ENCODE measurements at regions not wholly inside any gene's neighbourhood (a gene's known extent, or its start where the extent isn't known, plus 50 kb on each side); places are given as distances from the start of the nearest gene placed in this dataset.
A peak's percentile ranks its signal among the peaks of the same experiment; 100 is the strongest.
"Not testable (repeated sequence)": the region's sequence is repeated elsewhere in the genome, so short reads cannot be mapped to it uniquely, and the experiment has no call there.

GRCh38 chr15:84094720-84095119 lies 140.9 kb upstream of the GOLGA6L4 start:
- DNase-seq (ENCODE audit: low spot score) = not testable (repeated sequence)

DNA sequence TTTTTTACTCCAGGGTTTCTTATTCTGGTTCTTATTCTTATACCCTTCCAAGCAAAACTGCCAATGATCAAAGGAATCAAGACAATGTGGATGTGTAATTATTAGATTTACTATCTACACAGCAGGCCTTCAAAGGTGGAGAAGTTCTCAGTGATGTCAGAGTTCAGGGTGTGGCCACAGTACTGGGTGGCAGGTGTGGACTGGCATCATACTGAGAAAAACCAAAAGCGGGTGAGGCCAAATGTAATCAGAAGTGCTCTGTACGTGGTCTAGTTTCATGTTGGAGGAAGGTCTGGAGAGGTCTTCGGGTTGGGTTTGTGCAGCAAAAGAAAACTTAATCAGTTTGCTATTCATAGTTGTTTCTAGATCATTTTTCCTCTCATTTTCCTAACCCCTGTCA lies 138.5 kb upstream of the GOLGA6L4 start:
- DNase-seq (ENCODE audit: low spot score) = not testable (repeated sequence)

GRCh38 chr15:84098604-84099003 lies 137.0 kb upstream of the GOLGA6L4 start:
- DNase-seq (ENCODE audit: low spot score) = no peak

GRCh38 chr15:84099181-84099580 lies 136.4 kb upstream of the GOLGA6L4 start:
- DNase-seq (ENCODE audit: low spot score) = no peak

- no peak for DNase-seq (ENCODE audit: low spot score)
These were observed 132.2 kb upstream of the GOLGA6L4 start for GRCh38 chr15:84103345-84103744.

DNA sequence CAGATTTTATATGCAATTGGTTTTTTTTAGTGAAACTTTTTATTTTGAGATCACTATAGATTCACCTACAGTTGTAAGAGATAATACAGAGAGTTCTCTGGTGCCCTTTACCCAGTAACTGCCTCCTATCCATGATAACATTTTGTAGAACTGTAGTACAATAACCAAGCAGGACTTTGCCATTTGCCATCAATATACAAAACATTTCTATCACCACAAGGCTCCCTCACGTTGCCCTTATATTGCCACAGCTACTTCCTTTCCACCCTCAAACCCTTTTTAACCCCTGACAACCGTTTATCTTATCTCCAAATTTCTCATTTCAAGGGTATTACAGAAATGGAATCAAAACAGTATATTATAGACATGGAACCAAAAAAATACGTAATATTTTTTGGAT lies 130.7 kb upstream of the GOLGA6L4 start:
- DNase-seq (ENCODE audit: low spot score) = no peak

DNA sequence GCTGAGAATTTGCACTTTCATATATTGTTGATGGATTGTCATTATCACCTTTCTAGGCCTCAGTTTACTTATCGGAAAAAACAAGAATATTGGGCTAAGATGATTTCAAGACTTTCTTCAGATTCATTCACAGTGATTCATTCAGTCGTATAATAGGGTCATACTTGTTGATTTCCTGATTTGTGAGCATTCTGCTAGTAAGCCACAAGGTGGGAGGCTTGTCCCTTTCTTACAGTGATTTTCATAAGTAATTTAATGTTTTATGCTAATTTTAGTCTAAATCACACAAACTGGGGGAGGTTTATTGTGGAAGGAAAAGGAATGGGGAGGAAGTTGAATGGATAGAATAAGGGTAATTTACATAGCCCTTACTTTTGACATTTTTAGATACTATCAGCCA lies 126.8 kb upstream of the GOLGA6L4 start:
- DNase-seq (ENCODE audit: low spot score) = peak; percentile 9

DNA sequence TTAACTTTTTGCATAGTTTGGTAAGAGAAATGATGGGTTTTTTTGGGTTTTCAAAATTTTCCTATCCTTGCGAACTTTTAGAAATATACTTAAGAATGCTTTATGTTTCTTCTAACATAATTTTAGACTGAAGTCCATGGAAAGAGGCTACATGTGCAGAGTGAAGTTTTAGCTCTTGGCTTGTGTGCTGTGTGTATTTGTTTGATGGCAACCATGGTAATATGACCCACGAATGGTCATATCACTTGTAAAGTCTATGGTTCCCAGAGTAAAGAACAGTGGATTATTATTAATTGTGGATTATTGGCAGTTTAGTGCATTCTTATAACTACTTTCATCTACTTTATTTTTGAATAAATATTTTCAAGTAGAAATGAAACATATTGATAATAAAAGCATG lies 124.0 kb upstream of the GOLGA6L4 start:
- no peak for DNase-seq (ENCODE audit: low spot score)

DNA sequence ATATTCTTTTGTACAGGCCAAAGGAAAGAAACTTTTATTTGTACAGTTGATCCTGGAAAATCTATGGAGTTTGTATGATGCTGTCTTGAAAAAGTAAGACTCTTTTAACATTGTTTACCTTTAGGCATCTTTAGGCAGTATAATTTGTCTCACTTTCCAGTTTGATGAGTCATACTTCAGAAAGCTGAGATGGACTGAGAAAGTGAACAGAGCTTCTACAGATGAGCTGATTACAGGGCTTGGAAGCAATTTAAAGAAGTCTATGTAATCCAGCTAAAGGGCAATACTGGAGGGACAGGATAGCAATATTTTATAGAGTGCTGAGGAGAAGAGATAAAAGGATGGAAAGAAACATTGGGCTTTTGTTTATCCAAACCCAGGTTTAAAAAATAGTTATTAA lies 123.5 kb upstream of the GOLGA6L4 start:
- peak; percentile 49 for DNase-seq (ENCODE audit: low spot score)

- DNase-seq (ENCODE audit: low spot score) = no peak
These were observed 121.7 kb upstream of the GOLGA6L4 start for GRCh38 chr15:84113919-84114318.

- DNase-seq (ENCODE audit: low spot score) = not testable (repeated sequence)
These were observed 120.9 kb upstream of the GOLGA6L4 start for GRCh38 chr15:84114680-84115079.

GRCh38 chr15:84119351-84119750 lies 116.2 kb upstream of the GOLGA6L4 start:
- DNase-seq (ENCODE audit: low spot score) = not testable (repeated sequence)

DNA sequence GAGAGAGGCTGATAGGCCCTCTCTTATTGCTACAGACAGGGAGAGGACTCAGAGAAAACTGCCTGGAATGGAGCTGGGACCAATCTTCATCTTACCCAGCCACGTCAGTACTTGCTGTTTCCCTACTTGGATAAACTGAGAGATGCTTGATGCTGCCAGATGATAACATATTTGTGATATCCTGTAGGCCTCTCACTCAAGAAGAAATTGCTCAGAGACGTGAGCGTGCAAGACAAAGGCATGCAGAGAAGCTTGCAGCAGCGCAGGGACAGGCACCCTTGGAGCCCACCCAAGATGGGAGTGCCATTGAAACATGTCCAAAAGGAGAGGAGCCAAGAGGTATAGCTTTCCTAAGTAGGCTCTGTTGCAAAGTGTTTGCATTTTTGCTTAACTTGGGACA lies 114.7 kb upstream of the GOLGA6L4 start:
- DNase-seq (ENCODE audit: low spot score) = not testable (repeated sequence)

GRCh38 chr15:84128706-84129105 lies 106.9 kb upstream of the GOLGA6L4 start:
- DNase-seq (ENCODE audit: low spot score) = not testable (repeated sequence)

DNA sequence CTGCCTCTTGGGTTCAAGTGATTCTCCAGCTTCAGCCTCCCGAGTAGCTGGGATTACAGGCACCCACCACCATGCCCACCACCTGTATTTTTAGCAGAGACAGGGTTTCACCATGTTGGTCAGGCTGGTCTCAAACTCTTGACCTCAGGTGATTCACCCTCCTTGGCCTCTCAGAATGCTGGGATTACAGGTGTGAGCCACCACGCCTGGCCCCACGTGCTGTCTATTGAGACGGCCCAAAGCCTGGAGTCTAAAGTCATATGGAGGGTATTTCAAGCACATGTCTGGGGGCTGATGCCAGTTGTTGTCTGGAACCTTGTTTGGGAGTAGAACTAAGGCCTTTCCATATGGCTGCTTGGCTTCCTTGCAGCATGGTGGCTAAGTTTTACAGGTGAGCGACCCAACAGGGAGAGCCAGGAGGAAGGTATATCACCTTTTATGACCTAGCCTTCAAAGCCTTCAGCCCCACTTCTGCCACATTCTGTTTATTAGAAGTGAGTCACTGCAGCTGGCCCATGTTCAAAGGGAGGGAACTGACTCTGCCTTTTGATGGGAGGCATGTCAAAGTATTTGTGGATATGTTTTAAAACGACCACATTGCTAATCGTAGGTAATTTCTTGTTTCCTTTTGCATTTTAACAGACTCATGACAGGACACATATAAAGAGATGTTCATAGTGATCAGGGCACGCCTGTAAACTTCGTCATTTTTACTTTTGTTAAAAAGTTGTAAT lies 105.3 kb upstream of the GOLGA6L4 start:
- not testable (repeated sequence) for DNase-seq (ENCODE audit: low spot score)

DNA sequence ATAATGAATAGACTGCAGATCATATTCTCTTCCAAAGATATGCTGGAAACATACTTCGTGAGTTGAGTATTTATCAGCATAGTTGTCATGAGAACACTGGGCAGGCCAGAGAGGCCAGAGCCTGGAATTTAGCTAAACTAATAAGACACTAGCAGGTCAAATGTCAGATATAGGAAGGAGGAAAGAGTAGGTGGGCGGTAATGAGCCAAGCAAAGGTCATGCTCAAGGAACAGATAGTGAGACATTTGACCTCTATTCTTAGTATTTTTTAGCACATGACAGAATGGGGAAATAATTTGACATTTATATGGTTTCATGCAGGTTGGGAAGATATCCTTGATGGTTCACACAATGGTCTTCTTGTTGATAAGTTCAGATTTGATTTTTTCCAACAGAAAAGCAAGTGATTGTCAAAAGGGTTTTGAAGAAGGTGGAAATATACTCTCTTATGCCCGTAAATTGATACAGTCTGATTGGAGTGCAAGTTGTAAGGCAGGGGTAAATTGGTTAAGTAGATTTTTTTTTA lies 99.6 kb upstream of the GOLGA6L4 start:
- not testable (repeated sequence) for DNase-seq (ENCODE audit: low spot score)

DNA sequence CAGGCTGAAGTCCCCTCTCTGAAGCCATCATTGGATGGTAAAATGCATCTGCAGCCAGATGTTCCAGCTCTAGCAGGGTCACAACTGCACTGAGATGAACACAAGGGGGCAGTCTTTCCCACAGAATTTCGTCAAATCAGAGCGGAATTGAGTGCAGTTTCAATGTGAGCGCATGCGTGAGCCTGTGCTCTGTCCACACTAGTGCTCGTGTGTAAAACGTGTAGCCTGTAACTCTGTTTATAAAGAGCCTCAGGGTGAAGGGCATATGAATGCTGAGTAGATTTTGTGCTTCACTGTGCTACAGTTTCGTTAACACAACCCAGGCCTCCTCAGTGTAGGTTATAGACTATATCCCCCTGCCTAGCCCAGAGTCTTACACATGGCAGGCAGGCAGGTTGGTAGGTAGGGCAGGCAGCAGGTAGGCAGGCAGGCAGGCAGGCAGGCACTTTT lies 92.7 kb upstream of the GOLGA6L4 start:
- peak; percentile 81 for DNase-seq (ENCODE audit: low spot score)

DNA sequence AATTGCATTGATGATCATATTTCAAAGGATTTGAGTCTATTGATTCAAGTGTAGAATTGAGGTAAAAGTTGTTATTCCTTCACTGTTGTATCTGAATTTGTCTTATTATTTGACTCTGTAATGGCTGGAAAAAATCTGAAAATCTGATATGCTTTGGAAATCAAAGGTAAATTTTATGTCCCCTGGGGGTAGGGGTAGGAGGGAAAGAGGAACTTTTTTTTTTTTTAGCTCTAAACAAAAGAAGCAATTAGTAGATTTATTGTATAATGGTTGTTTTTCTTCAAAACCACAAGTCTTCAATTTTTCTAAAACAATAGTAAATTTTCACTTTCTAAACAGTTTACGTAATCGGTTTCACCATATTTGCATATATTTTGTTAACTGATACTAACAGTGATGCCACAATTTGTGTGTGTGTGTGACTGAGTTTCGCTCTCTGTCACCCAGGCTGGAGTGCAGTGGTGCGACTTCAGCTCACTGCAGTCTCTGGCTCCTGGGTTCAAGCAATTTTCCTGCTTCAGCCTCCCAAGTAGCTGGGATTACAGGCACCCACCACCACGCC lies 91.7 kb upstream of the GOLGA6L4 start:
- no peak for DNase-seq (ENCODE audit: low spot score)

DNA sequence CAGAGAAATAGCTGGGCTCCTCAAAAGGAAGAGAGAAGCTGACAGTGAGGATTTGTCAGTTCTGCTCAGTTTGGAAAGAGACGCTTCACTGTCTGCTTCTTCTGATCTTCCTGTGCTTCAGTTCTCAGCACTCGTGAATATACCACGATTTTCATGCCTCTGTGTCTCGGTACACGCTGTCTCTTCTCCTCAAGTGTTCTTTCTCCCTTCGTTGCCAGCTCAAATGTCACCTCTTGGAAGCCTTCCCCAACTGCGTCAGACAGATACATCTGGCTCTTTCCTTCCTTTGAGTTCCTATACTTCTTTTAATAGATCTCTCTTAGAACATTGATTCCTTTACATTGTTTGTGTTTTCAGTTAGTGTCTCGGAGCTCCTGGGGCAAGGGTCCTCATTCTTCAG lies 90.6 kb upstream of the GOLGA6L4 start:
- not testable (repeated sequence) for DNase-seq (ENCODE audit: low spot score)

DNA sequence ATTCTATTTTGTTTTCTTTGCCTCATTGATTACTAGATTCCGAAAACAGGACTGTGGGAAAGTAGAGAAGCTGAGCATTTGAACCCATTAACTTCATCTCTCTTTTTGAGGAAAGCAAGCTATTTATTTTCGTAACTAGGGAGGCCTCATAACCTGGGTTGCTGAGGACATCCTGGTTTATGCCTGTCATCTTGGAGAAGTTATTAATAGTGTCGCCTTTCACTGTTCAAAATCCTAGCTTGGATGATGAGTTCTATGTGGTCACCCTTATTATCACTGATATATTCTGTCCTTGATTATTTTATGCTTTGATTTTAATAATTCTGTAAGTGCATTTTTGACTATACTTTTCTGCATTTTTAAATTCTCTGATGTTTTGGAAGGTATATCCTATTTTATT lies 89.3 kb upstream of the GOLGA6L4 start:
- not testable (repeated sequence) for DNase-seq (ENCODE audit: low spot score)

- DNase-seq (ENCODE audit: low spot score) = not testable (repeated sequence)
These were observed 88.3 kb upstream of the GOLGA6L4 start for GRCh38 chr15:84147307-84147706.

- DNase-seq (ENCODE audit: low spot score) = no peak
These were observed 84.2 kb upstream of the GOLGA6L4 start for GRCh38 chr15:84151205-84151931.
